OCI-LY1 (cell line): ENCODE measurements at regions not wholly inside any gene's neighbourhood (a gene's known extent, or its start where the extent isn't known, plus 50 kb on each side); places are given as distances from the start of the nearest gene placed in this dataset.

Experiments
- H2AFZ ChIP-seq: fragments of 200-600 bp; sonication (generic), shearing (Covaris generic); 2 replicates; pipeline ENCODE4 v1.6.0; 2014; ENCODE audit warnings: antibody characterized with exemption, mild to moderate bottlenecking, low read length
- H3F3A ChIP-seq: fragments of 200-600 bp; sonication (generic), shearing (Covaris generic); 2 replicates; pipeline ENCODE4 v1.6.0; 2014; ENCODE audit warnings: mild to moderate bottlenecking, antibody characterized with exemption, low read length, moderate library complexity; ENCODE audit not compliant: insufficient read depth
- H3K27ac ChIP-seq: fragments of 200-600 bp; sonication (generic); 2 replicates; pipeline ENCODE4 v1.5.1; 2014; ENCODE audit warnings: low read length, mixed run types, mild to moderate bottlenecking, low read depth; ENCODE audit not compliant: poor library complexity, severe bottlenecking
- H3K27me3 ChIP-seq: fragments of 200-600 bp; sonication (generic); 2 replicates; pipeline ENCODE4 v1.6.0; 2014; ENCODE audit warnings: antibody characterized with exemption, mild to moderate bottlenecking, low read length, moderate library complexity; ENCODE audit not compliant: insufficient read depth
- H3K36me3 ChIP-seq: fragments of 200-600 bp; sonication (generic); 2 replicates; pipeline ENCODE4 v1.6.1; 2014; ENCODE audit warnings: mild to moderate bottlenecking, antibody characterized with exemption, low read length, moderate library complexity, mixed read lengths; ENCODE audit not compliant: insufficient read depth
- H3K4me1 ChIP-seq: fragments of 200-600 bp; sonication (generic); 2 replicates; pipeline ENCODE4 v1.5.1; 2014; ENCODE audit warnings: mild to moderate bottlenecking, low read length, moderate library complexity; ENCODE audit not compliant: insufficient read depth, severe bottlenecking
- H3K4me2 ChIP-seq: fragments of 200-600 bp; sonication (generic), shearing (Covaris generic); 2 replicates; pipeline ENCODE4 v1.6.1; 2014; ENCODE audit warnings: low read length
- H3K4me3 ChIP-seq: fragments of 200-600 bp; sonication (generic); 2 replicates; pipeline ENCODE4 v1.5.1; 2014; ENCODE audit warnings: low read length, low read depth, mild to moderate bottlenecking, mixed read lengths; ENCODE audit not compliant: poor library complexity, severe bottlenecking
- H3K79me2 ChIP-seq: fragments of 200-600 bp; shearing (Covaris generic); 2 replicates; pipeline ENCODE4 v1.6.1; 2016; ENCODE audit warnings: mixed run types, low read length, mixed read lengths; ENCODE audit not compliant: insufficient read depth
- H3K9ac ChIP-seq: fragments of 200-600 bp; sonication (generic), shearing (Covaris generic); 2 replicates; pipeline ENCODE4 v1.6.1; 2014; ENCODE audit warnings: mild to moderate bottlenecking, low read length, mixed read lengths
- H3K9me2 ChIP-seq: fragments of 200-600 bp; sonication (generic), shearing (Covaris generic); 2 replicates; pipeline ENCODE4 v1.6.1; 2014; ENCODE audit warnings: low read depth, mild to moderate bottlenecking, low read length, mixed read lengths
- H3K9me3 ChIP-seq: fragments of 200-600 bp; shearing (Covaris generic); 2 replicates; pipeline ENCODE4 v1.6.1; 2014; ENCODE audit warnings: low read length, mixed read lengths
- H4K20me1 ChIP-seq: fragments of 200-600 bp; sonication (generic), shearing (Covaris generic); 2 replicates; pipeline ENCODE4 v1.6.0; 2016; ENCODE audit warnings: mild to moderate bottlenecking, low read length; ENCODE audit not compliant: insufficient read depth
- EZH2 ChIP-seq: fragments of 200-600 bp; sonication (generic), shearing (Covaris generic); IDR thresholded peaks from 2 replicates; pipeline ENCODE4 v1.8.0; 2017; ENCODE audit warnings: borderline replicate concordance, mixed run types, mild to moderate bottlenecking, antibody characterized with exemption, low read length, moderate library complexity, mixed read lengths
- TF ChIP-seq, protein P1 (sequence below): fragments of 200-600 bp; sonication (generic), shearing (Covaris generic); IDR thresholded peaks from 2 replicates; pipeline ENCODE4 v1.5.1; 2017; ENCODE audit warnings: mild to moderate bottlenecking, antibody characterized with exemption, low read length, moderate library complexity, mixed read lengths

DNA sequence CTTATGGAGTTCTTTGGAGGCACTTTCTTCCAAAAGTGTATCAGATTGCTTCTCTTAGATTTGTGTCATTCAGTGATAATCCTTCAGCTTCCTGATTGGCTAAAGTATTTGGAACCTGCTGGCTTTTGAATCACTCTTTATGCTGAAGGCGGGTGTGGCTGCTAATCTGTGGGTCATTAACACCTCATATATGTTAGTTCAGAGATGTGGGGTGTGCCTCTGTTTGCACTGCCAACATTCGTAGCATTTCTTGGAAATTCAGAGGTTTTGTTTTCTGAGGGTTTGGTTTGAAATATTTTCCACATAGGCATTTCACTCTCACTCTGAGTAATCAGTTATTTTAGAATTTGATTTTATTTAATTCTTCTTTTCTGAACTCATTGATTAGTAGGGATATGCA is 1604.4 kb upstream of the ACVR2A start:
- no peak overlapping the region for H3K27ac ChIP-seq
- TF ChIP-seq, protein P1, sequence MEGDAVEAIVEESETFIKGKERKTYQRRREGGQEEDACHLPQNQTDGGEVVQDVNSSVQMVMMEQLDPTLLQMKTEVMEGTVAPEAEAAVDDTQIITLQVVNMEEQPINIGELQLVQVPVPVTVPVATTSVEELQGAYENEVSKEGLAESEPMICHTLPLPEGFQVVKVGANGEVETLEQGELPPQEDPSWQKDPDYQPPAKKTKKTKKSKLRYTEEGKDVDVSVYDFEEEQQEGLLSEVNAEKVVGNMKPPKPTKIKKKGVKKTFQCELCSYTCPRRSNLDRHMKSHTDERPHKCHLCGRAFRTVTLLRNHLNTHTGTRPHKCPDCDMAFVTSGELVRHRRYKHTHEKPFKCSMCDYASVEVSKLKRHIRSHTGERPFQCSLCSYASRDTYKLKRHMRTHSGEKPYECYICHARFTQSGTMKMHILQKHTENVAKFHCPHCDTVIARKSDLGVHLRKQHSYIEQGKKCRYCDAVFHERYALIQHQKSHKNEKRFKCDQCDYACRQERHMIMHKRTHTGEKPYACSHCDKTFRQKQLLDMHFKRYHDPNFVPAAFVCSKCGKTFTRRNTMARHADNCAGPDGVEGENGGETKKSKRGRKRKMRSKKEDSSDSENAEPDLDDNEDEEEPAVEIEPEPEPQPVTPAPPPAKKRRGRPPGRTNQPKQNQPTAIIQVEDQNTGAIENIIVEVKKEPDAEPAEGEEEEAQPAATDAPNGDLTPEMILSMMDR, result no peak
- no peak for TF ChIP-seq EZH2
- H3K4me2 ChIP-seq, result no peak overlapping the region
- H3K27me3 ChIP-seq, result no peaks in the 10 kb centered on the region
- H3F3A ChIP-seq, result no peaks in the 10 kb centered on the region
- H3K9me2 ChIP-seq, result no peaks in the 10 kb centered on the region
- H3K4me3 ChIP-seq, result no peak overlapping the region
- H4K20me1 ChIP-seq, result no peaks in the 10 kb centered on the region
- H3K79me2 ChIP-seq, result no peaks in the 10 kb centered on the region
- no peak overlapping the region for H3K9ac ChIP-seq
- H2AFZ ChIP-seq, result no peak overlapping the region
- H3K36me3 ChIP-seq, result no peaks in the 10 kb centered on the region
- no peaks in the 10 kb centered on the region for H3K9me3 ChIP-seq
- H3K4me1 ChIP-seq, result no peaks in the 10 kb centered on the region

DNA sequence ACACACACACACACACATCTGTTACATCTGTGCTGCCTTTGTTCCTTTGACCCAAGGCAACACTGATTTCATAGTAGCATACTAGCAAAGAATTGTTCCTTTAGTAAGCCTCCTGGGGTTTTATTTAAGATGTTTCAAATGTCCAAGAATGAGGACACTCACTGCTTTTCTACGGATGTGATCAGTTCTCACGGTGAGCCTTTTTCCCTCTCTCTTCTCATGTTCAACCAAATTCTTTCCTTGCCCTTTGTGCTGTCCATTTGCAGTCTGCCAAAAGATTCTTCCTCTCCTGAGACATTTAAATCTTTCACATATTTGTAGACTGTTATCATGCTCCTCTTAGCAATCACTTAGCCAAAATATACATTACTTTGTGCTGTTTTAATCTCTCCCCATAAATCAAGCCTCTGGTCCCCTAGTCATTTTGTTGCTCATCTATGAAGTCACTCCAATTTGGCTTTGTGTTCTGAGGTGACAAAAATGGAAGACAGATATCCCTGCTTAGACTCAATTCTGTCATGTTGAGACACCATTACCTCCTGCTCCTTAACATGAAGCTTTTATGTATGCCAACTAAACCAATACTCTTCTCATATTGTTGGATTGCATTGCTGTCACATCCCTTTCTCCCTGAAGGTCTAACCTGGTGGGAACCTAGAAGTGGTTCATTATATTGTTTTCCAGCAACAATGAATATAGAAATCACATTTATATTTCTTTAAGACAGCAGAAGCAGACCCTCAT is 1605.3 kb upstream of the ACVR2A start:
- Histone ChIP-seq H3K4me3 (no peak overlapping the region), H3K79me2 (no peaks in the 10 kb centered on the region), H3K4me1 (no peaks in the 10 kb centered on the region), H3K9me3 (no peaks in the 10 kb centered on the region), H3K27ac (no peak overlapping the region), H3K27me3 (no peaks in the 10 kb centered on the region), H3K9me2 (no peaks in the 10 kb centered on the region), H3K4me2 (no peak overlapping the region), H2AFZ (no peak overlapping the region), H4K20me1 (no peaks in the 10 kb centered on the region), H3K36me3 (no peaks in the 10 kb centered on the region), H3F3A (no peaks in the 10 kb centered on the region), H3K9ac (no peak overlapping the region)
- no peak for TF ChIP-seq EZH2
- TF ChIP-seq, protein P1, result no peak

DNA sequence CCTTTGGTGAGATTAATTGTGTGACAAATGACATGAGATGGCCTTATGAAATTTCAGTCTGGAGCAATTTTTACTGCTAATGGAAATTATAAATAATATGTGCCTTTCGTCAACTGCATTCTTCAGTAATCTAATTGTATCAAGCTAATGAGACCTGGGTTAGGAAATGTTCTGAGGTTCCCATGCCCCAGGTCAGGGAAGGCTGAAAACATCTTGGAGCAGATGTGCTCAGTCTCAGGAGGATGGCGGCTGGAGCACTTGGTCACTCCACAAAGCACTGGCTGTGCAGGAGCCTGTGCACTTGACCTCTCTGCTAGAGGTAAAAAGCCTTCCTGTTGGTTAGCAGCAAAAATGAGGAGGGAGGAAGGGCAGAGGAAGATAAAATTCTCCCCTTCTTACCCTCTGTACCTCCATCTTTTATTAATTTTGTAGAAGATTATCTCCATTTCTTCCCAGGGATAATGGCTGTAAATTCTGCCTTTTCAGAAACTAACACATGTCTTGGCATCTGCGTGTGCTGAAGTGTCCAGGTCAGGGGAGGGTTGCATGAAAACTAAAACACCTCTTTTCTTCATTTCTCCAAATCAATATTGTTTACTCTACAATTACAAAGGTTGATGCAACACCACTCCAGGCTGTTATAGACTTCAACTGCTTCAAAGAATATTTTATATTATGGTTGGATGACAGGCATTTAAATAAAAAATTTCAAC is 1606.4 kb upstream of the ACVR2A start:
- Histone ChIP-seq H3K9ac (no peak overlapping the region), H4K20me1 (no peaks in the 10 kb centered on the region), H3K9me2 (no peaks in the 10 kb centered on the region), H2AFZ (no peak overlapping the region), H3K27ac (no peak overlapping the region), H3K4me1 (no peaks in the 10 kb centered on the region), H3K4me3 (no peak overlapping the region), H3K4me2 (no peak overlapping the region), H3K9me3 (no peaks in the 10 kb centered on the region), H3K36me3 (no peaks in the 10 kb centered on the region), H3K79me2 (no peaks in the 10 kb centered on the region), H3K27me3 (no peaks in the 10 kb centered on the region), H3F3A (no peaks in the 10 kb centered on the region)
- TF ChIP-seq EZH2, result no peak
- TF ChIP-seq, protein P1, result no peak
